Osteoblast (primary cell): ENCODE measurements at regions not wholly inside any gene's neighbourhood (a gene's known extent, or its start where the extent isn't known, plus 50 kb on each side); places are given as distances from the start of the nearest gene placed in this dataset.

Experiments used
- DNase-seq: peaks from one replicate; pipeline ENCODE4 v3.0.0; 2011; ENCODE audit warnings: low spot score, mixed read lengths; ENCODE audit not compliant: insufficient read length; ENCODE audit errors: missing footprints
- H2AFZ ChIP-seq: 2 replicates; pipeline ENCODE4 v1.6.0; 2011; ENCODE audit warnings: mild to moderate bottlenecking, low read length
- H3K27ac ChIP-seq: 2 replicates; pipeline ENCODE4 v1.5.1; 2011; ENCODE audit warnings: mild to moderate bottlenecking, low read depth, low read length, moderate library complexity
- H3K27me3 ChIP-seq: 2 replicates; pipeline ENCODE4 v1.6.0; 2012; ENCODE audit warnings: mild to moderate bottlenecking, control low read depth, inconsistent platforms, low read length, moderate library complexity; ENCODE audit not compliant: insufficient read depth
- H3K36me3 ChIP-seq: 2 replicates; pipeline ENCODE4 v1.5.1; 2011; ENCODE audit warnings: mild to moderate bottlenecking, low read length, control low read depth, moderate library complexity; ENCODE audit not compliant: insufficient read depth
- H3K4me1 ChIP-seq: 2 replicates; pipeline ENCODE4 v1.5.1; 2011; ENCODE audit warnings: mild to moderate bottlenecking, low read length, control low read depth, moderate library complexity; ENCODE audit not compliant: insufficient read depth
- H3K4me2 ChIP-seq: 2 replicates; pipeline ENCODE4 v1.6.0; 2011; ENCODE audit warnings: mild to moderate bottlenecking, low read length; ENCODE audit not compliant: insufficient read depth
- H3K4me3 ChIP-seq: fragments of 200-600 bp; sonication (generic); 3 replicates; pipeline ENCODE4 v1.5.1; 2012; ENCODE audit warnings: mild to moderate bottlenecking, low read length, inconsistent platforms; ENCODE audit not compliant: insufficient read depth
- H3K79me2 ChIP-seq: 2 replicates; pipeline ENCODE4 v1.6.0; 2012; ENCODE audit warnings: mild to moderate bottlenecking, low read length, control low read depth, inconsistent platforms; ENCODE audit not compliant: insufficient read depth
- H3K9me3 ChIP-seq: 2 replicates; pipeline ENCODE4 v1.5.1; 2011; ENCODE audit warnings: low read depth, low read length, control low read depth
- H4K20me1 ChIP-seq: 2 replicates; pipeline ENCODE4 v1.6.0; 2012; ENCODE audit warnings: mild to moderate bottlenecking, low read length, control low read depth; ENCODE audit not compliant: insufficient read depth
- CTCF ChIP-seq: IDR thresholded peaks from 2 replicates; pipeline ENCODE4 v1.5.1; 2011; ENCODE audit warnings: mild to moderate bottlenecking, low read depth, low read length, moderate library complexity; ENCODE audit errors: extremely low read depth

- H3K27ac ChIP-seq, result no peak overlapping the region
- no peak overlapping the region for H3K4me3 ChIP-seq
- H3K79me2 ChIP-seq, result no peaks in the 10 kb centered on the region
- H3K4me2 ChIP-seq, result no peak overlapping the region
- TF ChIP-seq CTCF, result no peak
- no peaks in the 10 kb centered on the region for H3K27me3 ChIP-seq
- no peaks in the 10 kb centered on the region for H4K20me1 ChIP-seq
- H3K36me3 ChIP-seq, result no peaks in the 10 kb centered on the region
- H2AFZ ChIP-seq, result no peak overlapping the region
- no peaks in the 10 kb centered on the region for H3K9me3 ChIP-seq
- no peaks in the 10 kb centered on the region for H3K4me1 ChIP-seq
- no peak for DNase-seq
Measured at GRCh38 chr11:25900814-25901213, 431.1 kb upstream of the ANO3 start.

- no peaks in the 10 kb centered on the region for H4K20me1 ChIP-seq
- H3K4me3 ChIP-seq, result no peak overlapping the region
- H3K27me3 ChIP-seq, result no peaks in the 10 kb centered on the region
- no peak for TF ChIP-seq CTCF
- H3K27ac ChIP-seq, result no peak overlapping the region
- H3K9me3 ChIP-seq, result no peaks in the 10 kb centered on the region
- H3K4me2 ChIP-seq, result no peak overlapping the region
- no peak for DNase-seq
- no peaks in the 10 kb centered on the region for H3K36me3 ChIP-seq
- no peak overlapping the region for H2AFZ ChIP-seq
- H3K79me2 ChIP-seq, result no peaks in the 10 kb centered on the region
- H3K4me1 ChIP-seq, result no peaks in the 10 kb centered on the region
Measured at GRCh38 chr11:25901415-25901814, 430.5 kb upstream of the ANO3 start.

- Histone ChIP-seq H3K4me2 (no peak overlapping the region), H3K4me3 (no peak overlapping the region), H3K79me2 (no peaks in the 10 kb centered on the region), H4K20me1 (no peaks in the 10 kb centered on the region), H2AFZ (no peak overlapping the region), H3K4me1 (no peaks in the 10 kb centered on the region), H3K9me3 (no peaks in the 10 kb centered on the region), H3K27ac (no peak overlapping the region), H3K27me3 (no peaks in the 10 kb centered on the region), H3K36me3 (no peaks in the 10 kb centered on the region)
- no peak for TF ChIP-seq CTCF
- no peak for DNase-seq
Measured at GRCh38 chr11:25902476-25902875, 429.5 kb upstream of the ANO3 start.

- Histone ChIP-seq H3K79me2 (no peaks in the 10 kb centered on the region), H3K4me1 (no peaks in the 10 kb centered on the region), H2AFZ (no peak overlapping the region), H3K9me3 (no peaks in the 10 kb centered on the region), H3K4me3 (no peak overlapping the region), H3K36me3 (no peaks in the 10 kb centered on the region), H3K4me2 (no peak overlapping the region), H3K27ac (no peak overlapping the region), H3K27me3 (no peaks in the 10 kb centered on the region), H4K20me1 (no peaks in the 10 kb centered on the region)
- TF ChIP-seq CTCF, result no peak
- no peak for DNase-seq
Measured at GRCh38 chr11:25908726-25909125, 423.2 kb upstream of the ANO3 start.
